HUES64 (cell line): ENCODE measurements at regions not wholly inside any gene's neighbourhood (a gene's known extent, or its start where the extent isn't known, plus 50 kb on each side); places are given as distances from the start of the nearest gene placed in this dataset.

Source experiments
- H3K27ac ChIP-seq: 2 replicates; pipeline ENCODE4 v1.7.0; 2013; ENCODE audit warnings: low read depth, low read length, inconsistent platforms
- H3K27me3 ChIP-seq: 2 replicates; pipeline ENCODE4 v1.6.1; 2013; ENCODE audit warnings: mild to moderate bottlenecking, low read length; ENCODE audit not compliant: insufficient read depth
- H3K36me3 ChIP-seq: 2 replicates; pipeline ENCODE4 v1.6.1; 2013; ENCODE audit warnings: mild to moderate bottlenecking, low read length; ENCODE audit not compliant: insufficient read depth
- H3K4me1 ChIP-seq: 2 replicates; pipeline ENCODE4 v1.6.1; 2013; ENCODE audit warnings: mild to moderate bottlenecking, low read length, moderate library complexity; ENCODE audit not compliant: insufficient read depth
- H3K4me3 ChIP-seq: 2 replicates; pipeline ENCODE4 v1.5.1; 2013; ENCODE audit warnings: mild to moderate bottlenecking, low read length, moderate library complexity
- H3K9ac ChIP-seq: 2 replicates; pipeline ENCODE4 v1.6.1; 2013; ENCODE audit warnings: mild to moderate bottlenecking, low read depth, low read length
- H3K9me3 ChIP-seq: 2 replicates; pipeline ENCODE4 v1.6.1; 2013; ENCODE audit warnings: low read depth, low read length; ENCODE audit not compliant: insufficient read depth
- WGBS: fragments of 150-250, 120-280 bp; methylation state at CpG from one replicate; pipeline ENCODE4 v1.1.7; 2013; ENCODE audit warnings: missing lambda C conversion rate; 5-methylcytosine and 5-hydroxymethylcytosine counted together

GRCh38 chr7:121449329-121449728, 53.2 kb upstream of the FAM3C start:
- no peak overlapping the region for H3K9ac ChIP-seq
- no peaks in the 10 kb centered on the region for H3K36me3 ChIP-seq
- H3K9me3 ChIP-seq: no peaks in the 10 kb centered on the region
- H3K27ac ChIP-seq: no peak overlapping the region
- peaks cover 3% of the 10 kb centered on the region; the same call in 1 of the 2 replicates for H3K4me1 ChIP-seq
- H3K27me3 ChIP-seq: no peaks in the 10 kb centered on the region
- WGBS: 92% methylated on average over 2 of the region's 3 CpGs
- H3K4me3 ChIP-seq: no peak overlapping the region

GRCh38 chr7:121448429-121448828, 52.3 kb upstream of the FAM3C start:
- H3K36me3 ChIP-seq: no peaks in the 10 kb centered on the region
- no peaks in the 10 kb centered on the region for H3K27me3 ChIP-seq
- no peaks in the 10 kb centered on the region for H3K9me3 ChIP-seq
- H3K9ac ChIP-seq: no peak overlapping the region
- peaks cover 3% of the 10 kb centered on the region; the same call in 1 of the 2 replicates for H3K4me1 ChIP-seq
- H3K4me3 ChIP-seq: no peak overlapping the region
- no peak overlapping the region for H3K27ac ChIP-seq
- 93% methylated on average over 9 of the region's 11 CpGs for WGBS

- Histone ChIP-seq H3K4me3 (no peak overlapping the region), H3K27me3 (no peaks in the 10 kb centered on the region), H3K27ac (no peak overlapping the region), H3K4me1 (peaks cover 3% of the 10 kb centered on the region; the same call in 1 of the 2 replicates), H3K9ac (no peak overlapping the region), H3K36me3 (no peaks in the 10 kb centered on the region), H3K9me3 (no peaks in the 10 kb centered on the region)
- 73% methylated on average over 4 of the region's 4 CpGs for WGBS
Observed at GRCh38 chr7:121447911-121448300, 51.8 kb upstream of the FAM3C start.

GRCh38 chr7:121447243-121447910, 51.3 kb upstream of the FAM3C start:
- WGBS: 98% methylated on average over 2 of the region's 2 CpGs
- H3K4me1 ChIP-seq: peaks cover 3% of the 10 kb centered on the region; the same call in 1 of the 2 replicates
- no peaks in the 10 kb centered on the region for H3K36me3 ChIP-seq
- no peak overlapping the region for H3K9ac ChIP-seq
- no peak overlapping the region for H3K4me3 ChIP-seq
- no peak overlapping the region for H3K27ac ChIP-seq
- H3K27me3 ChIP-seq: no peaks in the 10 kb centered on the region
- no peaks in the 10 kb centered on the region for H3K9me3 ChIP-seq

GRCh38 chr7:121446526-121446925, 50.4 kb upstream of the FAM3C start:
- 93% methylated on average over 4 of the region's 5 CpGs for WGBS
- Histone ChIP-seq H3K27ac (no peak overlapping the region), H3K36me3 (no peaks in the 10 kb centered on the region)

More at GRCh38 chr7:121446526-121446925, 50.4 kb upstream of the FAM3C start:
- H3K27me3 ChIP-seq: no peaks in the 10 kb centered on the region
- no peak overlapping the region for H3K9ac ChIP-seq
- H3K4me3 ChIP-seq: no peak overlapping the region
- H3K9me3 ChIP-seq: no peaks in the 10 kb centered on the region
- peaks cover 3% of the 10 kb centered on the region; the same call in 1 of the 2 replicates for H3K4me1 ChIP-seq
